Stomach (tissue), 8 donors: ENCODE measurements at regions not wholly inside any gene's neighbourhood (a gene's known extent, or its start where the extent isn't known, plus 50 kb on each side); places are given as distances from the start of the nearest gene placed in this dataset.

Experiments
- DNase-seq, 2 donors: peaks; one replicate each; pipeline versions ENCODE4 v3.0.0 to v3.0.0-alpha.2; 2013 to 2019
- H3K27ac ChIP-seq, 5 donors: fragments of 200-600 bp in 4 of 5; sonication (generic) in 4 of 5; one replicate each; pipeline ENCODE4 v1.5.1; 2013 to 2019; ENCODE audit warnings: mild to moderate bottlenecking in 1 of 5, moderate library complexity in 1 of 5
- H3K27me3 ChIP-seq, 3 donors: fragments of 200-600 bp; sonication (generic); one replicate each; pipeline ENCODE4 v1.5.1; 2017 to 2019; ENCODE audit warnings: mixed run types in 1 of 3
- H3K36me3 ChIP-seq, 4 donors: fragments of 200-600 bp; sonication (generic); 1 replicate in 3 of 4; 2 replicates in 1 of 4; pipeline ENCODE4 v1.5.1; 2016 to 2019
- H3K4me1 ChIP-seq, 4 donors: fragments of 200-600 bp; sonication (generic); one replicate each; pipeline ENCODE4 v1.5.1; 2016 to 2019
- H3K4me3 ChIP-seq, 4 donors: fragments of 200-600 bp; sonication (generic) in 3 of 4; one replicate each; pipeline ENCODE4 v1.5.1; 2016 to 2019; ENCODE audit warnings: mild to moderate bottlenecking in 1 of 4
- H3K9me3 ChIP-seq, 4 donors: fragments of 200-600 bp; sonication (generic); one replicate each; pipeline ENCODE4 v1.5.1; 2016 to 2019
- EP300 ChIP-seq: sonication (generic); formaldehyde crosslinking; IDR thresholded peaks from one replicate; pipeline ENCODE4 v1.6.1; 2017; ENCODE audit warnings: antibody characterized with exemption
- POLR2A ChIP-seq, 4 donors: fragments of 450-650 bp; IDR thresholded peaks; one replicate each; pipeline ENCODE4 v1.6.1; 2016; ENCODE audit warnings: antibody characterized with exemption in 4 of 4, control low read depth in 2 of 4, mild to moderate bottlenecking in 1 of 4, moderate library complexity in 1 of 4
- POLR2AphosphoS5 ChIP-seq, 3 donors: sonication (generic); formaldehyde crosslinking; IDR thresholded peaks; one replicate each; pipeline ENCODE4 v1.6.1; 2016; ENCODE audit warnings: antibody characterized with exemption in 3 of 3
- WGBS, 5 donors: extraction: QIAGEN DNeasy Blood & Tissue Kit in 3 of 5; methylation state at CpG; one replicate each; pipeline versions ENCODE4 v1.1.5 to v1.1.7; 2013 to 2018; 5-methylcytosine and 5-hydroxymethylcytosine counted together
- intact Hi-C: fragments of 100-400 bp; cut with DNase I; formaldehyde crosslinking; loops from one replicate; pipeline ENCODE4 v1.15.1; 2023; ENCODE audit warnings: low total_unique reads
- TF ChIP-seq, protein P1 (sequence below), 7 experiments: fragments of 450-650 bp in 4 of 7; fragments of 200-600 bp in 3 of 7; sonication (generic) in 3 of 7; IDR thresholded peaks; one replicate each; pipeline ENCODE4 v1.5.1; 2016 to 2019; ENCODE audit warnings: antibody characterized with exemption in 7 of 7, control low read depth in 2 of 7, mild to moderate bottlenecking in 1 of 7
- donor health status: healthy with polysubstance abuse.
- donor health status: Bipolar disorder and iron deficiency.
- donor health status: healthy.

DNA sequence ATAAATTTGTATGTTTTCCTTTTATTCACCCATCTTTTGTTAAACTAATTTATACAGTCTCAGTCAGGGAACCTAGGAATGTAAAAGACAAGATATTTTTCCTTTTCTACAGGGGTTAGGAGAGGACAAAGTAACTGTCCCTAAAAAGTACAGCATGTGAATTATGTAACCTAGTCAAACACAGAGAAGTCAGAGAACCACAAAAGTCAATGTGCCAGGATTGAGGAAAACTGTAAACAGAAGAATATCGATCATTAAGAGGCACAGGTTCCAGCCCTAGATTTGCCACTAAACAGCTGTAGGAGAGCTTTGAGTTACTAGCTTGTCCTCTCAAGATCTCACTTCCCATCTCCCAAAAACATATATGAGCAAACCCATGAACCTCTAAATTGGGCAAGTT, 550.9 kb upstream of the FAT3 start:
- H3K27ac ChIP-seq = no peak overlapping the region
- H3K4me1 ChIP-seq = no peaks in the 10 kb centered on the region
- DNase-seq = no peak
- H3K27me3 ChIP-seq = no peaks in the 10 kb centered on the region
- TF ChIP-seq POLR2AphosphoS5 (IDR thresholded peaks at IDR 0.05) (no peak), POLR2A (IDR thresholded peaks at IDR 0.05) (no peak), EP300 (no peak)
- TF ChIP-seq, protein P1, sequence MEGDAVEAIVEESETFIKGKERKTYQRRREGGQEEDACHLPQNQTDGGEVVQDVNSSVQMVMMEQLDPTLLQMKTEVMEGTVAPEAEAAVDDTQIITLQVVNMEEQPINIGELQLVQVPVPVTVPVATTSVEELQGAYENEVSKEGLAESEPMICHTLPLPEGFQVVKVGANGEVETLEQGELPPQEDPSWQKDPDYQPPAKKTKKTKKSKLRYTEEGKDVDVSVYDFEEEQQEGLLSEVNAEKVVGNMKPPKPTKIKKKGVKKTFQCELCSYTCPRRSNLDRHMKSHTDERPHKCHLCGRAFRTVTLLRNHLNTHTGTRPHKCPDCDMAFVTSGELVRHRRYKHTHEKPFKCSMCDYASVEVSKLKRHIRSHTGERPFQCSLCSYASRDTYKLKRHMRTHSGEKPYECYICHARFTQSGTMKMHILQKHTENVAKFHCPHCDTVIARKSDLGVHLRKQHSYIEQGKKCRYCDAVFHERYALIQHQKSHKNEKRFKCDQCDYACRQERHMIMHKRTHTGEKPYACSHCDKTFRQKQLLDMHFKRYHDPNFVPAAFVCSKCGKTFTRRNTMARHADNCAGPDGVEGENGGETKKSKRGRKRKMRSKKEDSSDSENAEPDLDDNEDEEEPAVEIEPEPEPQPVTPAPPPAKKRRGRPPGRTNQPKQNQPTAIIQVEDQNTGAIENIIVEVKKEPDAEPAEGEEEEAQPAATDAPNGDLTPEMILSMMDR (IDR thresholded peaks at IDR 0.05) = no peak
- intact Hi-C loops = no loop called here
- no peak overlapping the region for H3K4me3 ChIP-seq
- no peaks in the 10 kb centered on the region for H3K9me3 ChIP-seq
- 43 to 64% (median 59%) methylated on average over 1 of the region's 1 CpG for WGBS, 5 donors
- no peaks in the 10 kb centered on the region for H3K36me3 ChIP-seq

DNA sequence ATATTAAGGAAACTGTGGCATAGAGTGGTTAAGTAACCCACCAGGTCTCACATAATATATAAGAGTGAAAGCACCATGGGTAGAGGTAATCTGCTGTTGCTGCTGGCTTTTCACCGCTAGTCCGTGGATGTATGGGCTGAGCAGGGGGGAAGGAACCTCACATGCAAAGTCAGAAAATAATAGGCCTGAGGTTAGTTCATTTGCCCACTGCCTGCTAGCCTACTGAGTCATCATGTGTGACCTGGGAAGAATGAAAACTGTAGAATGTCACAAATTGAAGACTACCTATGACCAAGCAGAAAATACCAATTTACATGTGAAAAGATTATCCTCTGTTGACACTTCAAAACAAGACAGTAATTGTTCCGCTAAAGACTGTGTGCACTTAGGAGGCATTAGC, 560.1 kb upstream of the FAT3 start:
- Histone ChIP-seq H3K9me3 (no peaks in the 10 kb centered on the region), H3K4me1 (no peaks in the 10 kb centered on the region), H3K27ac (no peak overlapping the region), H3K4me3 (no peak overlapping the region), H3K36me3 (no peaks in the 10 kb centered on the region), H3K27me3 (no peaks in the 10 kb centered on the region)
- DNase-seq = no peak
- intact Hi-C loops = no loop called here
- no peak for TF ChIP-seq EP300
- no peak for TF ChIP-seq POLR2A (IDR thresholded peaks at IDR 0.05)
- TF ChIP-seq, protein P1 (IDR thresholded peaks at IDR 0.05) = no peak
- no peak for TF ChIP-seq POLR2AphosphoS5 (IDR thresholded peaks at IDR 0.05)
- WGBS, 5 donors = 58 to 74% (median 67%) methylated on average over 3 of the region's 3 CpGs

DNA sequence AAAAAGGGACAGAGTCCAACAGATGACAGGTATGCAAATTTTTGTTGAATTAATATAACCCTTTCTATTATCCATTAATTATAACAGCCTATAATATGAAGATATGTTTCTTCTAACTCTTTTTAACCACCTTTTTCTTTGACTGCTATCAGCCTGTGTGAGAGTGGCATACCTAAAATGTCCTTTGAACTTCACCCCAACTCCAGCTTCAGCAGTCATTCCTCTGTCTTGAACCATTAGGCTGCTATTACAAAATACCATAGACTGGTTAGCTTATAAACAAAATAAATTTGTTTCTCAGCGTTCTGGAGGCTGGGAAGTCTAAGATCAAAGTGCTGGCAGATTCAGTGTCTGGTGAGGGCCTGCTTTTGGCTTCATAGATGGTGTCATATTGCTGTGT, 564.6 kb upstream of the FAT3 start:
- 42 to 68% (median 44%) methylated on average over 1 of the region's 1 CpG for WGBS, 5 donors
- no peak for DNase-seq
- H3K4me3 ChIP-seq = no peak overlapping the region
- no peaks in the 10 kb centered on the region for H3K9me3 ChIP-seq
- no peak for TF ChIP-seq POLR2AphosphoS5 (IDR thresholded peaks at IDR 0.05)
- no peaks in the 10 kb centered on the region for H3K36me3 ChIP-seq
- no peaks in the 10 kb centered on the region for H3K4me1 ChIP-seq
- H3K27ac ChIP-seq = no peak overlapping the region
- intact Hi-C loops = no loop called here
- no peaks in the 10 kb centered on the region for H3K27me3 ChIP-seq

DNA sequence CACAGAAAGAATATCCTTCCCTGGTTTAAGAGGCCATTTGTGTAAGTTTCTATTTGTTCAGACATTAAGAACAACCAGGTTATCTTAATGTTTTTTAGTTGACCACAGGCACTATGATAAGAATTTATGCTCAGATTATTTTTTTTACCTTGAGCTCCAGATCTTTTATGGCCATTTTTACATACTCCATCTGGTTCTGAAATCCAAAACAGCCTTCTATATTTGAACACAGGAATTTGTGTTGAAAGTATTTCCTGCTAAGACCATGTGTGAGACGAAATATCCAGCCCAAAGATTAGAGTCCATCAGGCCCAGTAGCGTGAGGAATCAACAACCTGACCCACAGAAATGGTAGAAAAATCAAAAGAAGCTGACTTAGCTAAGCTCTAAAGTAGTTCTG, 569.9 kb upstream of the FAT3 start:
- no peak for DNase-seq
- peaks cover 0 to 7% (median 0%) of the 10 kb centered on the region in 4 donors for H3K4me1 ChIP-seq
- no peaks in the 10 kb centered on the region for H3K27me3 ChIP-seq
- 55 to 77% (median 58%) methylated on average over 2 of the region's 2 CpGs for WGBS, 5 donors
- H3K4me3 ChIP-seq = no peak overlapping the region
- TF ChIP-seq POLR2AphosphoS5 (IDR thresholded peaks at IDR 0.05) = no peak
- no peak for TF ChIP-seq POLR2A (IDR thresholded peaks at IDR 0.05)
- no peak for TF ChIP-seq EP300
- no peaks in the 10 kb centered on the region for H3K36me3 ChIP-seq
- H3K9me3 ChIP-seq = no peaks in the 10 kb centered on the region
- no peak overlapping the region for H3K27ac ChIP-seq
- intact Hi-C loops = no loop called here

DNA sequence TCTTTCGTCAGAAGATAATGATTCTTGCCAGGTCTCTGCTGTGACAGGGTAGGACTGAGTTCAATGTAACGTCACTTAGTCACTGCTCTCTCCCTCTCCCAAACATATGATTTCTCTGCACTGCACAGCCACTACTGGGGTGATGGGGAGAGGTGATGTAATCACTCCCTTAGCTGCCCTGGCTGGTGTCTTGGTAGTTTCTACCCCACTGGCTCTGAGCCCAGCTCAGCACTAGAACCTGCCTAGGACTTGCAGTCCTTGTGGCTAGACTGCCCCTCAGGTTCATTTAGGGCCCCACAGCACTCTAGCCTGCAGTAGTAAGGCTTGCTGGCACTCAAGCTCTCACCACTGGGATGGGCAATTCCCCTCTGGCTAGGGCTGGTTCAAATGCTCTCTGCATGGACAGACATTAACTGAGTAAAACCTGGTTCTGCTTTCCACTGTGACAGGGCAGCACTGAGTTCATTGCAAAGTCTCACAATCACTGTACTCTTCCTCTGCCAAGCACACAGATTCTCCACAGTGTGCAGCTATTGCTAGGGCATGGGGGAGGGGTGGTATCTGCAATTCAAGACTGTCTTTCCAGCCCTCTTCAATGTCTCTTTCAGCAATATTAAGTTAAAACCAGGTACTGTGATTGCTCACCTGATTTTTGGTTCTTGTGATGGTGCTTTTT, 571.4 kb upstream of the FAT3 start:
- no peak for TF ChIP-seq POLR2AphosphoS5 (IDR thresholded peaks at IDR 0.05)
- TF ChIP-seq EP300 = no peak
- TF ChIP-seq, protein P1 (IDR thresholded peaks at IDR 0.05) = no peak
- TF ChIP-seq POLR2A (IDR thresholded peaks at IDR 0.05) = no peak
- Histone ChIP-seq H3K4me1 (peaks cover 0 to 7% (median 0%) of the 10 kb centered on the region in 4 donors), H3K36me3 (no peaks in the 10 kb centered on the region), H3K27ac (no peak overlapping the region), H3K4me3 (no peak overlapping the region), H3K9me3 (no peaks in the 10 kb centered on the region), H3K27me3 (no peaks in the 10 kb centered on the region)
- WGBS, 5 donors = 84 to 96% (median 89%) methylated on average over 2 of the region's 2 CpGs
- intact Hi-C loops = no loop called here
- no peak for DNase-seq
